ENCODE measurements at regions not wholly inside any gene's neighbourhood (a gene's known extent, or its start where the extent isn't known, plus 50 kb on each side); places are given as distances from the start of the nearest gene placed in this dataset.

DNA sequence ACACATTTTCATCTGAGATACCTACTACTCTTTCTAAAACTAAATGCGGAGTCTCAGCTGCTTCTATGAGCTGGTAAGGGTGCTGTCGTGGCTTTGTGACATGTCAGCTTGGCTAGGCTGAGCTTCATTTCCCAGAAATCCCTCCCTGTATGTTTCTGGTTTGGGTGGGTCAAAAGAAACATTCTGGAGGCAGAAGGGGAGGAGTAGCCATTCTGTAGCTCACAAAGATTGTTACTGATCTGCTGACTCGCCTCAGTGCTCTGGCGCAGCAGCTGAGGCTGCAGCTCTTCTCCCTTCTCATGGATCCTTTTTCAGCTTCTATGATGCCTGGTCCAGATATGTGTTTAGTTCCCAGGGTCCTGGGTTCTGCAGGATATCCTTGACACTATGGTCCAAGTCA is 114.7 kb downstream of the RAP2A start:
- POLR2A ChIA-PET (ENCODE audit: unreplicated experiment), result no interaction called here
- in situ Hi-C loops (cut with MboI; ENCODE audit: low sequenced_read_pairs), result no loop called here
- H4K8ac ChIP-seq (ENCODE audit: low read depth in 2 of 2, low read length in 2 of 2), result peak overlapping the region in 1 of 2 experiments; percentile 18; a peak in 1 of 4 replicates

More for the DNA sequence above, 114.7 kb downstream of the RAP2A start:
- peaks cover 20% of the 10 kb centered on the region for H3K4me1 ChIP-seq (ENCODE audit: control insufficient read depth, insufficient read depth, low read length)
- DNase-seq (peak; percentile 24), ATAC-seq (ENCODE audit: low read depth) (peak; percentile 62)
- WGBS, 2 experiments (ENCODE audit: extremely low coverage in 2 of 2, insufficient read length in 1 of 2), result no CpG with 5 or more reads among the region's 4 CpGs
- peak overlapping the region; percentile 4; the same call in 1 of the 2 replicates for H4K91ac ChIP-seq (ENCODE audit: insufficient read depth, low read depth, low read length)
- H3K9me1 ChIP-seq (ENCODE audit: insufficient read depth, low read length), result peaks cover 4% of the 10 kb centered on the region; the same call in 1 of the 2 replicates
- no peak overlapping the region for H2BK5ac ChIP-seq (ENCODE audit: low read depth, low read length, poor library complexity, severe bottlenecking)
- H3K4me3 ChIP-seq (ENCODE audit: insufficient read depth, low read depth, low read length), result no peak overlapping the region
- 0 out of 2 replicates have a peak overlapping the region, but pooled peaks have one; percentile 21 for H2BK120ac ChIP-seq (ENCODE audit: low read depth, low read length)
- H3K27ac ChIP-seq (ENCODE audit: insufficient read depth, low read length), result peak overlapping the region; percentile 39; the same call in 1 of the 2 replicates
- BruUV-seq (replicated peaks), result no TSS peak
- no peak overlapping the region for H2AK9ac ChIP-seq (replicated peaks; ENCODE audit: low read depth, low read length, poor library complexity)
- H2BK20ac ChIP-seq (ENCODE audit: low read depth, low read length), result 0 out of 2 replicates have a peak overlapping the region, but pooled peaks have one; percentile 49
- no peak overlapping the region; the same call in 1 of the 2 replicates for H3K4me2 ChIP-seq (ENCODE audit: low read depth, low read length)
- no peak overlapping the region; the same call in 2 of the 3 replicates for H2BK15ac ChIP-seq (ENCODE audit: low read depth, low read length)
- H4K5ac ChIP-seq (ENCODE audit: low read depth, low read length), result peak overlapping the region; percentile 64; the same call in 1 of the 2 replicates
- H3K27me3 ChIP-seq (ENCODE audit: control insufficient read depth, insufficient read depth, low read length), result no peaks in the 10 kb centered on the region; the same call in 1 of the 2 replicates
- peak overlapping the region; percentile 2; the same call in 1 of the 2 replicates for H3K4ac ChIP-seq (ENCODE audit: low read depth, low read length)
- dilution Hi-C loops (cut with HindIII; ENCODE audit: low sequenced_read_pairs, unreplicated experiment) (no loop called here), intact Hi-C loops (cut with micrococcal nuclease) (loop anchor here (10.0 kb wide), 1 partner anchor 114 kb away; the partner anchor contains the start of gene RAP2A)
- H3K23ac ChIP-seq (ENCODE audit: low read depth, low read length), result no peak overlapping the region
- CTCF ChIA-PET, result no interaction called here
- H2AK5ac ChIP-seq (ENCODE audit: low read depth, low read length), result 0 out of 2 replicates have a peak overlapping the region, but pooled peaks have one; percentile 15
- TF ChIP-seq CEBPB (IDR thresholded peaks at IDR 0.05; ENCODE audit: low read depth, low read length) (no peak), RFX5 (IDR thresholded peaks at IDR 0.05; ENCODE audit: low read depth, low read length) (no peak), SMC3 (IDR thresholded peaks at IDR 0.05; ENCODE audit: low read depth, low read length) (no peak), RCOR1 (IDR thresholded peaks at IDR 0.05; ENCODE audit: insufficient replicate concordance, low read length) (no peak), MAZ (IDR thresholded peaks at IDR 0.05; ENCODE audit: borderline replicate concordance, low read depth, low read length) (no peak), RAD21 (IDR thresholded peaks at IDR 0.05; ENCODE audit: low read length) (no peak), MAFK (IDR thresholded peaks at IDR 0.05; ENCODE audit: low read depth, low read length) (no peak), BHLHE40 (IDR thresholded peaks at IDR 0.05; ENCODE audit: low read depth, low read length) (no peak), NFE2L2 (IDR thresholded peaks at IDR 0.05; ENCODE audit: low read depth, low read length) (no peak), POLR2A (IDR thresholded peaks at IDR 0.05; ENCODE audit: low read depth, low read length) (no peak), FOS (IDR thresholded peaks at IDR 0.05; ENCODE audit: low read depth, low read length) (no peak), CHD1 (IDR thresholded peaks at IDR 0.05; ENCODE audit: low read depth, low read length) (no peak), MXI1 (IDR thresholded peaks at IDR 0.05; ENCODE audit: borderline replicate concordance, low read depth, low read length) (no peak)
- TF ChIP-seq, protein P1, sequence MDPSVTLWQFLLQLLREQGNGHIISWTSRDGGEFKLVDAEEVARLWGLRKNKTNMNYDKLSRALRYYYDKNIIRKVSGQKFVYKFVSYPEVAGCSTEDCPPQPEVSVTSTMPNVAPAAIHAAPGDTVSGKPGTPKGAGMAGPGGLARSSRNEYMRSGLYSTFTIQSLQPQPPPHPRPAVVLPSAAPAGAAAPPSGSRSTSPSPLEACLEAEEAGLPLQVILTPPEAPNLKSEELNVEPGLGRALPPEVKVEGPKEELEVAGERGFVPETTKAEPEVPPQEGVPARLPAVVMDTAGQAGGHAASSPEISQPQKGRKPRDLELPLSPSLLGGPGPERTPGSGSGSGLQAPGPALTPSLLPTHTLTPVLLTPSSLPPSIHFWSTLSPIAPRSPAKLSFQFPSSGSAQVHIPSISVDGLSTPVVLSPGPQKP (IDR thresholded peaks at IDR 0.05; ENCODE audit: borderline replicate concordance, low read depth, low read length), result no peak
- TF ChIP-seq, protein P2, sequence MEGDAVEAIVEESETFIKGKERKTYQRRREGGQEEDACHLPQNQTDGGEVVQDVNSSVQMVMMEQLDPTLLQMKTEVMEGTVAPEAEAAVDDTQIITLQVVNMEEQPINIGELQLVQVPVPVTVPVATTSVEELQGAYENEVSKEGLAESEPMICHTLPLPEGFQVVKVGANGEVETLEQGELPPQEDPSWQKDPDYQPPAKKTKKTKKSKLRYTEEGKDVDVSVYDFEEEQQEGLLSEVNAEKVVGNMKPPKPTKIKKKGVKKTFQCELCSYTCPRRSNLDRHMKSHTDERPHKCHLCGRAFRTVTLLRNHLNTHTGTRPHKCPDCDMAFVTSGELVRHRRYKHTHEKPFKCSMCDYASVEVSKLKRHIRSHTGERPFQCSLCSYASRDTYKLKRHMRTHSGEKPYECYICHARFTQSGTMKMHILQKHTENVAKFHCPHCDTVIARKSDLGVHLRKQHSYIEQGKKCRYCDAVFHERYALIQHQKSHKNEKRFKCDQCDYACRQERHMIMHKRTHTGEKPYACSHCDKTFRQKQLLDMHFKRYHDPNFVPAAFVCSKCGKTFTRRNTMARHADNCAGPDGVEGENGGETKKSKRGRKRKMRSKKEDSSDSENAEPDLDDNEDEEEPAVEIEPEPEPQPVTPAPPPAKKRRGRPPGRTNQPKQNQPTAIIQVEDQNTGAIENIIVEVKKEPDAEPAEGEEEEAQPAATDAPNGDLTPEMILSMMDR (conservative IDR thresholded peaks at IDR 0.05; ENCODE audit: low read depth, low read length), result no peak
- H3K56ac ChIP-seq (ENCODE audit: extremely low read depth, insufficient read depth, low read length), result no peak overlapping the region
- H4K20me1 ChIP-seq (ENCODE audit: insufficient read depth, low read length), result no peaks in the 10 kb centered on the region
- H3K9me3 ChIP-seq (ENCODE audit: control insufficient read depth, insufficient read depth, low read length), result no peaks in the 10 kb centered on the region
- no peak overlapping the region for H3K9ac ChIP-seq (ENCODE audit: low read depth, low read length)
- no peaks in the 10 kb centered on the region for H3K79me1 ChIP-seq (ENCODE audit: low read depth in 1 of 2, low read length in 2 of 2)
- H3K14ac ChIP-seq (replicated peaks; ENCODE audit: low read depth, low read length), result no peak overlapping the region
- H3K36me3 ChIP-seq (ENCODE audit: control insufficient read depth, insufficient read depth, low read length), result no peaks in the 10 kb centered on the region
- no peak overlapping the region for H2AFZ ChIP-seq (replicated peaks; ENCODE audit: low read length, poor library complexity)
- peak overlapping the region; percentile 70 for H3K18ac ChIP-seq (ENCODE audit: low read depth, low read length)
